Activated CD4-positive, alpha-beta T cell treated with anti-CD3 and anti-CD28 coated beads, Interleukin-2, amount 50 U/mL, for 4 hours (primary cell): ENCODE measurements at regions not wholly inside any gene's neighbourhood (a gene's known extent, or its start where the extent isn't known, plus 50 kb on each side); places are given as distances from the start of the nearest gene placed in this dataset.
A peak's percentile ranks its signal among the peaks of the same experiment; 100 is the strongest.
"Not testable (repeated sequence)": the region's sequence is repeated elsewhere in the genome, so short reads cannot be mapped to it uniquely, and the experiment has no call there.

Source experiments
- DNase-seq, 2 experiments: peaks; one replicate each; pipeline ENCODE4 v3.0.0-alpha.2; 2020

GRCh38 chr2:239882781-239883180, 142.4 kb downstream of the NDUFA10 start:
- DNase-seq = no peak

DNA sequence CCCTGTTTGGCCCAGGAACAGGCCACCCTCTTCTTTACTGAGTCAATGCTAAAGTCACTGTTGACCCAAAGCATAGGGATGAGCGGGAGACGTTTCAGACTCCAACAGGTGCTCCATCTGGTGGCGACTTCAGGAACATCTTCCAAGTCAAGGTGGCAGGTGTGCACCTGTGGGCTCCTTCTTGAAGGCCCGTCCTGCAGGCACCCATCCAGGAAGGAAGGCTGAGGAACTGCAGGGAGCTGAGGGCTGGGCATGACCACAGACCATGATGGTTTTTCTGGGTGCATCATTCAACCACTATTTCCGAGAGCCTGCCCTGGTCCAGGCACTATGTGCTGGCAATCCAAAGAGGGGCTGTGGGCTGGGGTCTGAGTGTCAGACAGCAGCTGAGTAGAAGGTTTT, 142.8 kb downstream of the NDUFA10 start:
- DNase-seq = peak; percentile 58 to 66

DNA sequence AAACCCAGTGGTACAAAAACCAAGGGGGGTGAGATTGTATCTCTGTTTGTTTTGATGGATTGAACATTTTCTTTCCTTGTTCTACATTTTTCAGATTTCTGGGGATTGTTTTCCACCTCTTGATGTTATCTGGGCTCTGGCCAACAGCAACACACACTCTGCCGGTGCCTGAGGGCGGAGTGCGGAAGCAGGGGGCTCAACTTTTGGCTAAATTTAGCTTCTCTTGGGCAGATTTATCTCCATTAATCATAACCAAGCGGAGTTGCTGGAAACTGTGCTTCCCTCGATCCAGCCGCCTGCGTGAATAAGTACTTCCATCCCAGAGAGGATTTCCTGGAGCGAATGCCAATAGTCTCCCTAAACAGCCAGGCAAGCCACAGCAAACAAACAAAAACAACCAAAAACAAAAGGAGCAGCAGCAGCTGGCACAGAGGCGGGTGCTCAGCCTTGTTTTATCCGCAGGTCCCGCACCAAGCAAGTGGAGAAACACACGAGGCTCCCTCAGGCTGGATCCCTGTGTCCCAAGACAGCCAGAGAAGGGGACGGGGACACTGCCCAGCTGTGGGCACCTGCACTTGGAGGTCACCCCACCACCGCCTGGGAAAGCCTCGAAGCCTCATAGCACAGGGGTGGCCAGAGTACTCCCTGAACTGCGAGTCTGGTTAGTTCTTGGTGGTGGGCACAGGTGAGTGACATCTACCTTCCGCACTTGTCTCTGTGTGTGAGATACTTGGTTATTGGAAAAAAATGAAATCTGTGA, 143.4 kb downstream of the NDUFA10 start:
- no peak for DNase-seq

- no peak for DNase-seq
Observed at GRCh38 chr2:239881031-239881471, 144.1 kb downstream of the NDUFA10 start.

- DNase-seq = no peak
Observed at GRCh38 chr2:239880396-239880795, 144.7 kb downstream of the NDUFA10 start.

DNA sequence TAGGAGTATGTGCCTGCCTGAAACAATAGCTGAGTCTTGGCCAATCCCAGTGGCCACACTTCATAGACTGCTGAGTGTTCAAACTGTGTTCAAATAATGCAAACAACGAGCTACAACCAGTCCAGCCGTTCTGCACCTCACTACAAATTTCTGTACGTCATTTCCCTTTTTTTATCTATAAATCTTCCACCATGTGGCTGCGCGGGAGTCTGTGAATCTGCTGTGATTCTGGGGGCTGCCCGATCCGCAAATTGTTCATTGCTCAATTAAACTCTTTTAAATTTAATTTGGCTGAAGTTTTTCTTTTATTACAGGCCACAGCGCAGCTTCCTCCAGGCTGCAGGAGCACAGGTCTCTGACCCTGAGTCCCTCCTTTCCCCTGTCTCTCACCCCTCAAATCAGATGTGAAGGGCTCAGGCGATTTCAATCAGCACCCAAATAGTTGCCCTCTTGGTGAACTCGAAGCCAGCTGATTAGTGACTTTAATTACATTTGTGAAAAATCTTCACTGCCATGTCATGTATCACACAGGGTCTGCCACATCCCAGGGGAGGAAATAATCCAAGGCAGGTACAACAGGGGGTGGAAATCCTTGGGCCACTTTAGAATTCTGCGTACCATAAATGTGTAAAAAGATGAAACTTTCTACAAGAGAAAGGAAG, 145.6 kb downstream of the NDUFA10 start:
- no peak for DNase-seq

DNA sequence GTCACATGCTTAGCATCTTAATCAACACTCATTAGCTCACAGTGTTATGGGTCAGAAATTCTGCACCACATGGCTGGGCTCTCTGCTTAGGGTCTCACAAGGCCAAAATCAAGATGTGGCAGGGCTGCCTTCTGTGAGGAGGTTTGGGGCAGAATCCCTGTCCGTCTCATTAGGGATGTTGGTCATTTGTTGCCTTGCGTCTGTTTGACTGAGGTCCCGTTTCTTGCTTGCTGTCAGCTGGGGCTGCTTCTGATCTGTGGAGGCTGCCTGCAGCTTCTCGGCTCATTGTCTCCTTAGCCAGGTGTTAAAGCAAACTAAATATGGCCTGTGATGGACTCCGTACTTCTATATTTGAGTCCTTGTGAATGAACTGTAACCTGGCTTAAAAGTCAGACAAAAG, 146.5 kb downstream of the NDUFA10 start:
- DNase-seq = no peak

DNA sequence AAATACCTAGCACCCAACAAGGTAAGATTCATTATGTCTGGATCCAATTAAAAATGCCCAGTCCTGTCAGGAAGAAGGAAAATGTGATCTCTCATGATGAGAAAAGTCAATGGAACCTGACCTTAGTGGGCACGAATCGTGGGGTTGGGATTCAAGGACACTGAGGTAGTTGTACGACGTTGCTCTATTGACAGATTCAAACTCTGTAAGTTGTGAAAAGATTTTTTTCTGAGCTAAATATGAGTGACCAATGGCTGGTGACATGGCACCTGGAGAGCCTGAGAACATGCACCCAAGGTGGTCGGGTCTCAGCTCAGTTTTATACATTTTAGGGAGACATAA, 148.2 kb downstream of the NDUFA10 start:
- no peak for DNase-seq

DNA sequence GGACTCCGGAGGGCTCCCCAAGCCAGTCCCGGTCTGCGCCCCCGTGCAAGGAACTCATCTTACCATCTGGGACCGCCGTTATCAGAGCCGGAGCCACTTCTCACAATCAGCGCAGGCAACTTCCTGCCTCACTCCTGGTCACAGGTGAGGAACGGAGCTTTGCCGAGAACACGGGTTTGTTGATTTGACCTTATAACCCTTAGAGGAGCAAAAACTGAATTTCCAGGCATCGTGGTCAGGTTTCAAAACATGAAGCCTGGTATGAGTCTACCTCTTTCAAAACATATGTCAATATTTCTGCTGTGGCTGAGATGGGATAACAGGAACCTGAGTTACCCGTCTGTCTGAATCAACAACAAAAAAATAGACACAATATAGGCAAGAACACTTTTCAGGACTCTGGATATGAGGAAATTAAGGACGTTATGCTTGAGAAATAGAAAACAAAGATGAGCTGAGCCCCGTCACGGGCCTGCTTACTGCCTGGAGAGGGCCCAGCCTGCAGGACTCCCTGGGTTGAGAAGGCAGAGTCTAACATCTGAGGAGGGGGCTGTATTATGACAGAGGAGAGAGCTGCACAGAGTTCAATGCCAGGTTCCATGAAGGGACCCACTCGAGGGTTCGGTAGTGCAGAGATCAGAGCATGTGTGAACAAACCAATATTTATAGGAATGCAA, 148.7 kb downstream of the NDUFA10 start:
- no peak for DNase-seq

DNA sequence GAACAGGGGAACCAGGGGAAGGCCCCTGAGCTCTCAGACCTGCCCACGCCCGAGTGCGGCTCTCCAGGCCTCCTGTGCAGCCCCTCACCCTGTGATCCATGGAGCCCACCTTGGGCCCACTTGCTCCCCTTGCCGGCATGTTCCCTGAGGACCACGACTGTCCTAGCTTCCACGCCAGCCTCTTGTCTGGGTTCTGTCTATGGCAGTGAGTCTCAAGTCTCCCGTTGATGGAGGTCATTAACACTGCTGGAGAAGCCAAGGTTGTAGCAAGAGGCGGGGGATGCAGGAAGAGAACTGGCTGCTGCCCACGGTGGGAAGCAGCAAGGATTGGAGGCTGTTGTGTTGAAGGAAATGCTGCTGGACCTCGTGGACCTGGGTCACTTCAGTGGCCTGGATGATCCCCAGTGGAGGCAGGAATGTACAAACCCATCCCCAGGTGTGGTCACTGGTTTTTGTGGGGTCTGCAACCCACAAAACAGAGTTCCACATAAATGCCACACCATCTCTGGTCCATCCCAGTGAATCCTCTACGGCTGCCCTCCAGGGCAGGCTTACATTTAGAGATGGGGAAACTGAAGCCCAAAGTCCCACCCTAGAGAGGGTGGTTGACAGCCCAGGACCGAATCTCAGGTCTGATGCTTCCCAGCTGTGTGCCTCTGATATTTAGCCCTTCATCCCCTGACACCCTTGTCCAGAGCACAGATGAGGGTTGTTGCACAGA, 150.3 kb downstream of the NDUFA10 start:
- DNase-seq = no peak

DNA sequence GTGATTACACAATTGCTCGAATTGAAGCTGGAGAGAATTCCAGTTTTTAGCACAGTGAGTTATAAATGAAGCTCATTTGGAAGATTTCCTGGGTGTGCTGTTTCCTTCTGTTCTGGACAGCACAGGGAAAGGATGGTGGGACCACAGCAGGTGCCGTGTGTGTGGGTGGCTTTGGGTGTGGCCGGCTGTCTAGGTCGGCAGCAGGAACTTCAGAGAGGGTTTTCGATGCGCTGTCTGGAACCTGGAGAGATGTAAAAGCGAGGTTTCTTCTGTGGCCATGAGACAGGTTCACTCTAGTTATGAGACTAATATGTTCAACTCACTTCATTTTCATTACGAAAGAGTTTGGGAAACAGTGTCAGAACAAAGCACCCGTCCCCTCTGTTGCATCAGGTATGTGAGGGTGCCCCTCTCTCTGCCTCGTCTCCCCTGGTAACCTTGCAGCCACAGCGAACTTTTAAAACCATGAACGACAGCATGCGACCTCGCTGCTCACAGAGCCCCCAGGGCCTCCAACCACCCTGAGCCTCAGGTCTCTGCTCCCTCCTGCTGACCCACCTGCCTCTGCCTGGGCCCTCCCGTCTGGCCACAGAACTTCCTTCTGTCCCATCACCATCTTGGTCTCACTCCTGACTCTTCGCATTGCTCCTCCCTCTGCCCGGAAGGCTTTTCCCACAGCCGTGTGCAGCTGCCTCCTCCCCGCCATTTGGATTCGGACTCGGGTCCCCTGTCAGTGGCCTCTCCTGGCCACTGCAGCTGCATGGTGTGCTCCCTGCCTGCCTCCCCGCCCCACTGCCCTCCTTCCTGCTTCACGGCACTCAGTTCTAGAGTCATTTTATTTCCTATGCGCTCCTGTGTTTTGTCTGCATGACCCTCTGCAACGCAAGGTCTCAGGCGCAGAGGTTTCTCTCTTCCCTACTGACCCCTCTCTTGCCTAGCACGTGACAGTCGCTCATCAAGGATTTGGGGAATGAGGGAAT, 151.2 kb downstream of the NDUFA10 start:
- no peak for DNase-seq

GRCh38 chr2:239871481-239872435, 153.4 kb downstream of the NDUFA10 start:
- no peak for DNase-seq

DNA sequence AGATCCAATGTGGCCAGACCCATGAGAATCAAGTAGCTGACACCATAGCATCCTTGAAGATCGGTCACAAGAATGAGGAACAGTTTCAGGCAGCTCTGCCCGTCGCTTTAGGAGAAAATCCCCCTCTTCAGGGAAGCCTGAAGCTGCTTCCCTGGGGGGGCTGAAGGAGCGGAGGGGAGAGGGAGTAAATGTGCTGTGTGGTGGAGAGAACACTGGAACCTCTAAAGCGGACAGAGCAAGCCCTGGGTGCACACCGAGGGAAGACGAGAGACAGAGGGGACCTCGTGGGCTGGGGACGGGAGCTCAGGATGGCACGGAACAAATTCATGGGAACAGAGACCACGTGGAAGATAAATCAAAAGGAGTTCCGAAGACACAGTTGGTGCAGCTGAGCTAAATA, 154.3 kb downstream of the NDUFA10 start:
- no peak for DNase-seq

DNA sequence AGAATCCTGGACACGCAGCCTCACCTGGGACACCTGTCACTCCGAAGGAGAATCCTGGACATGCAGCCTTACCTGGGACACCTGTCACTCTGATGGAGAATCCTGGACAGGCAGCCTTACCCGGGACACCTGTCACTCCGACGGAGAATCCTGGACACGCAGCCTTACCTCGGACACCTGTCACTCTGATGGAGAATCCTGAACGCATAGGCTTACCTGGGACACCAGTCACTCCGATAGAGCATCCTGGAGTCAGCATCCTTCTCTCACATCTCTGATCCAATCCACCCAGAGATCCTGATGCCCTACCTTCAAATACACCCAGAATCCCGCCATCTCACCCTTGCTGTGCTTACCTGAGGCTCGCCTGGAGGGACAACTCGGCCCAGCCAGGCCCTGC, 154.9 kb downstream of the NDUFA10 start:
- no peak for DNase-seq

GRCh38 chr2:239869272-239870155, 155.6 kb downstream of the NDUFA10 start:
- no peak for DNase-seq

DNA sequence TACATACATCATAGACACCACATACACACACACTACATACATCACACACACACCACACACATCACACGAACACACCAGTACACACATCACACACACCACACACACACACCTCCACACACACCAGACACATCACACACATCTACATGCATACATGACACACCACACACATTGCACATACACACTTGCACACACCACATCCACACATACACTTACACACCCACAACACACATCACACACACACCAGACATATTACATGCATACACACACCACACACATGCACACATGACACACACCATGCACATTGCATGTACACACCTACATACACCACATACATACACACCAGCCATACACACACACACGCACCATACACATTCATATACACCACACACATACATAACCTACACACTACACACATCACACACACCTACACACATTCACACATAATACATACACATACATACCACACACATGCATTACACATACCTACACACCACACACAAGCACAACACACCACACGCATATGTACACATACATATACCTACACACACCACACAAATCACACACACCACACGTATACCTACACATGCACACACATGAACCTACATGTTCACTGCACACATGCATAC, 156.5 kb downstream of the NDUFA10 start:
- no peak for DNase-seq

- no peak for DNase-seq
Observed at GRCh38 chr2:239866778-239867177, 158.4 kb downstream of the NDUFA10 start.

DNA sequence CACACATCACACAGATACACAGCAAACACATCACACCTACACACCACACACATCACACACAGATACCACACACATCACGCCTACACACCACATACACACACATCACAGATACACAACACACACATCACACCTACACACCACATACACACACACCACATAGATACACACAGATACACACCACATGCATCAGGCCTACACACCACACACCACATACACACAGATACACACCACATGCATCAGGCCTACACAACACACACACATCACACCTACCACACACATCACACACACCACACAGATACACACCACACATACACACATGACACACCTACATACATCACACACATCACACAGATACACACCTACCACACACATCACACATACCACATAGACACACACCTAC, 158.8 kb downstream of the NDUFA10 start:
- DNase-seq = no peak

GRCh38 chr2:239865856-239866255, 159.3 kb downstream of the NDUFA10 start:
- not testable (repeated sequence) for DNase-seq
